Activated T-cell treated with anti-CD3 and anti-CD28 coated beads, Interleukin-2, amount 50 U/mL, for 1 hour (primary cell): ENCODE measurements at regions not wholly inside any gene's neighbourhood (a gene's known extent, or its start where the extent isn't known, plus 50 kb on each side); places are given as distances from the start of the nearest gene placed in this dataset.
"Not testable (repeated sequence)": the region's sequence is repeated elsewhere in the genome, so short reads cannot be mapped to it uniquely, and the experiment has no call there.

Source experiments
- DNase-seq: peaks from one replicate; pipeline ENCODE4 v3.0.0-alpha.2; 2020

DNA sequence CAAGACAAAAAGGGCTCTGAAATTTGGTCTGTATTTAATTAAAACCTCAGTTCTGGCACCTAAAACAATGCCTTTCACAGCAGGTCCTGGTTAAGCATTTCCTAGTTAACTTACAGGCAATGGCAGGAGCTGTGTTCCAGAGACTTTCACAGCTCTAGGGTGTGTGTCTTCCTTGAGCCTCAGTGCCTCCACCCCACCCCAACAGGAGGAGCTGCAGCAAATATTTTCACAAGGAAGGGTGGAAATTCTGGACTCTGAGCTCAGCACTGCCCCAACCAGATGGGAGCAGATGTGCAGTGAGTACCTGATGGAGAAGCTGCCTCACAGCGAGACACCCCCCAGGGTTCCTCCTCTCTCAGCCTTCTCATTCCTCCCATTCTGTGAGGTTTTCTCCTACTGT, 106.3 kb upstream of the SPATA12 start:
- no peak for DNase-seq

DNA sequence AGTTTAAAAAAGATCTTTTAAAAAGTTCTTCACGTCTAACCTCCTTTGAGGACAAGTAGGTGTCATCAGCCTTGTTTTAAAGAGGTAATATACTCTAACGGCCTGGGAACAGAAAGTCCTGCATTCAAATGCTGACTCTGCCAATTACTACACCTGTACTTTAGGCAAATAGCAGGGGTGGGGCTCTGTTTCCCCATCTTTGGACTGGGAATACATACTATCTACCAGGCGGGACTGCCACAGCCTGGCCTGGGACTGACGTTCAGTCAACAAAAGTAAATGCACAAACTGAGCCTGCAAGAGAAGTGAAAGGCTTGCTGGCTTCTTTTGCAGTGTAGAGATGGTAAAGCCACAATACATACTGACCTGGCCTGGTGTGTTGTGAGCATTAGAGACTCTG, 107.6 kb upstream of the SPATA12 start:
- DNase-seq: no peak

GRCh38 chr3:56952061-56952460, 108.4 kb upstream of the SPATA12 start:
- no peak for DNase-seq

DNA sequence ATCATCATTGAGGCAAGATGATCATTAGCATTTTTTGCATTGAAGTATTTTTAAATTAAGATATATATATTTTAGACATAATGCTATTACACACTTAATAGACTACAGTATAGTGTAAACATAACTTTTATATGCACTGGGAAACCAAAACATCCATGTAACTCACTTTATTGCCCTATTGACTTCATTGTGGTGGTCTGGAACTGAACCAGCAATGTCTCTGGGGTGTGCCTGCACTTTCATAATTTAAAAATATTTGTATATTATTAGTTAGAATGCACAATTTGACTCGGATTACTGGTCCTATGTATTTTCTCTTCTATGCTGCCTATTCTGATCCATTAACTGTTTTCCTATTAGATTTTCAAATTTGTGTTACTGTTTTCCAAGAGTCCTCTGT, 109.1 kb upstream of the SPATA12 start:
- no peak for DNase-seq

DNA sequence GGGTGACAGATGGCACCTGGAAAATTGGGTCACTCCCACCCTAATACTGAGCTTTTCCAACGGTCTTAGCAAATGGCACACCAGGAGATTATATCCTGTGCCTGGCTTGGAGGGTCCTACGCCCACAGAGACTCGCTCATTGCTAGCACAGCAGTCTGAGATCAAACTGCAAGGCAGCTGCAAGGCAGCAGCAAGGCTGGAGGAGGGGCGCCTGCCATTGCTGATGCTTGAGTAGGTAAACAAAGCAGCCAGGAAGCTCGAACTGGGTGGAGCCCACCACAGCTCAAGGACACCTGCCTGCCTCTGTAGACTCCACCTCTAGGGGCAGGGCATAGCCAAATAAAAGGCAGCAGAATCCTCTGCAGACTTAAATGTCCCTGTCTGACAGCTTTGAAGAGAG, 115.1 kb upstream of the SPATA12 start:
- not testable (repeated sequence) for DNase-seq

DNA sequence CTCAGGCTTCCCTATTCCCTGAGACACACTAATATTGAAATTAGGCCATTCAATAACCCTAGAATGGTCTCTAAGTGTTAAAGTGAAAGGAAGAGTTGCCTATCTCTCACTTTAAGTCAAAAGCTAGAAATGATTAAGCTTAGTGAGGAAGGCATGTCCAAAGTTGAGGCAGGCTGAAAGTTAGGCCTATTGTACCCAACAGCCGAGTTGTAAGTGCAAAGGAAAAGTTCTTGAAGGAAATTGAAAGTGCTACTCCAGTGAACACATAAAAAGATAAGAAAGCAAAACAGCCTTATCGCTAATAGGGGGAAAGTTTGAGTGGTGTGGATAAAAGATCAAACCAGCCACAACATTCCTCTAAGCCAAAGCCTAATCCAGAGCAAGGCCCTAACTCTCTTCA, 117.9 kb upstream of the SPATA12 start:
- no peak for DNase-seq

- DNase-seq: no peak
Measured at GRCh38 chr3:56940976-56941375, 119.5 kb upstream of the SPATA12 start.

GRCh38 chr3:56940321-56940720, 120.1 kb upstream of the SPATA12 start:
- no peak for DNase-seq

DNA sequence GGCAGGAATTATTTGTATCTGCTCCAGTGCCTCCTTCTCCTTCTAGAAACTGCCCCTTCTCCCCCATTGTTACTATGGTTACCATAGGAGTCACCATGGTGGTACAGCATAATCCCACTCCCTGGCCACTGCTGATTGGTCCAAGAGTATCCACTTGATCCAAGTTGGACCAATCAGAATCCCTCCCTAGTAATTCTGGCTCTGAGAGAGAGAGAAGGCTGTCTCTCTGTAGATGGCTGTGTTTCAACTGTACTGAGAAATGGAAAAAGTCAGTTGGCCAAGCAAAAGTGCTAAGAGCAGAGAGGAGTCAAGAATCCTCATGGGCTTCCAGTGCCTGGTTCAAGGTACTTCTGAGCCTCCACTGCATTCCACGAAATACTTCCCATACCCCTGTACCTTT, 120.6 kb upstream of the SPATA12 start:
- DNase-seq: no peak

- DNase-seq: no peak
Measured at GRCh38 chr3:56938530-56938929, 121.9 kb upstream of the SPATA12 start.

DNA sequence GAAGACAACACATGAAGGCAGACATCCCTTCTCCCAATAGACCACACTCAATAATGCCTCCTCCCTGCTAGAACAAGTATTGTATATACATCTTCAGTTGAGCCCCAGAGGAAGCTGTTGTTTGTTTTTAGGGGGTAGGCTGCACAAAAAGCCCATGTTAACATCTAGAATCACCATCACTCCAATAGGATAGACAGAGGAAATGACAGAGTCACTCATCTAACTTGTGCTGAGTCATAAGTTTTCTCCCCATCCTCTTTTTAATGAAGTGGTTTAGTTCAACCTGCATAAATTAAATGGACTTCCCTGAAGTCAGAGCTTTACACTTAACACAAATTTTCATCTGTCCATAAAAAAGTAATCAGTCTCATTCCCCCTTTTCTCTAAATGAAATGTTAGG, 122.9 kb upstream of the SPATA12 start:
- DNase-seq: no peak

GRCh38 chr3:56935811-56936210, 124.7 kb upstream of the SPATA12 start:
- DNase-seq: no peak

DNA sequence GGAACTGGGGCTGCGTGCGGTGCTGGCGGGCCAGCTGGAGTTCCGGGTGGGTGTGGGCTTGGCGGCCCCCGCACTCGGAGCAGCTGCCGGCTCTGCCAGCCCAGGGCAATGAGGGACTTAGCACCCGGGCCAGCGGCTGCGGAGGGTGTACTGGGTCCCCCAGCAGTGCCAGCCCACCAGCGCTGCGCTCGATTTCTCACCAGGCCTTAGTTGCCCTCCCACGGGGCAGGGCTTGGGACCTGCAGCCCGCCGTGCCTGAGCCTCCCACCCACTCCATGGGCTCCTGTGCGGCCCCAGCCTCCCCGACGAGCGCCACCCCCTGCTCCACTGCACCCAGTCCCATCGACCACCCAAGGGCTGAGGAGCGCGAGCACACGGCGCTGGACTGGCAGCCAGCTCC, 126.0 kb upstream of the SPATA12 start:
- DNase-seq: not testable (repeated sequence)

- DNase-seq: no peak
Measured at GRCh38 chr3:56933803-56934202, 126.7 kb upstream of the SPATA12 start.

GRCh38 chr3:56932866-56933265, 127.6 kb upstream of the SPATA12 start:
- no peak for DNase-seq

GRCh38 chr3:56931836-56932235, 128.6 kb upstream of the SPATA12 start:
- no peak for DNase-seq

DNA sequence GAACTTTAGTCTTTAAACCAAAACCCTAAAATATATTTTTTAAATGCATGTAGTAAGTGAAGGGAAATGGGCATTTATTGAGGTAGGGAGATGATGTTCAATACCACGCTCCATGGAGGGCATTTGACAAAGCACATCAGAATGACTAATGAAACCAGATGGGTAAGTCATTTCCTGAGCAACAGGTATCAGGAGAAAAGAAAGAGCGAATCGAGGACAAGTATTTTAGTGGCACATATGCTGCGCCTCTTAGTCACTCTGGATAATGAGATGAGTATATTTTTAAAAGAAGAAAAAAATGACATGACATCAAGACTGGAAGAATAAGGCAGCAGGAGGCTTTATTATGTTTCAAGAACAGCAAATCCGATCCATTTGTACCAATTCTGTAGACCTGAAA, 129.0 kb upstream of the ARHGEF3 start:
- no peak for DNase-seq

DNA sequence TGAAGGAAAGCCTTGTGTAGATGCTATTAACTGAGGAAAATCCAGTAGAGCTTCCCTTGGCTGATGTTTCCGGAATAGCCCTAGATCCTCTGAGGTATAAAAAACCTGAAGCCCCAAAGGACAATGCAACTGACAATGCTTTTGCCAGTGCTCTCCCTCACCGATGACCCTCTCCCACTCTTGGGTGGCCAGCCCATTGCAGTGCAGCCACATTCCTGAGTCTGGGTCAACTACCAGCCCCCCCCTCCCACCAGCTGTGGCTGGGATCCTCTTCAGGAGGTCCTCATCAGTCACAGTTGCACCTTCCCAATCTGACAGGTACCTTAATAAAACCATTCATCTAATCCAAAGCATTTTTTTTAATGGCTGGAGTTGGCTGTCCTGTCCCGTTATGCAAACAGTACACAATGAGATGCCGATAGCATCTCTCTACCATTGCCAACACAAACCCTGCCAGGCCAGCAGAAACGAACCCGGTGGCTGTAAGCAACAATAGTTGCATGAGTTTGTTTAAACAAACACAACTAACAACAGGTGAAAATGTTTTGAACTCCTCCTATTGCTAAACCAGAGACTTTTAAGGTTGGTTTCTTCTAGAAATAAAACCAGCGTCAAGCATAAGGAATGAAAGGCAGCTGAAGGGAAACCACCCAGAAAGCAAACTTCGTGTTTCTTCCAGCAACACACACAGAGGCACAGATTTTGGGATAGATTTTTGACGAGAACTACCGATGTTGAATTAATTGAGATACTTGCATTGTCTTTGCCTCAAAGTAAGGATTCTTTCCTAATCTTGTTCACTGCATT, 128.3 kb upstream of the ARHGEF3 start:
- DNase-seq: no peak

DNA sequence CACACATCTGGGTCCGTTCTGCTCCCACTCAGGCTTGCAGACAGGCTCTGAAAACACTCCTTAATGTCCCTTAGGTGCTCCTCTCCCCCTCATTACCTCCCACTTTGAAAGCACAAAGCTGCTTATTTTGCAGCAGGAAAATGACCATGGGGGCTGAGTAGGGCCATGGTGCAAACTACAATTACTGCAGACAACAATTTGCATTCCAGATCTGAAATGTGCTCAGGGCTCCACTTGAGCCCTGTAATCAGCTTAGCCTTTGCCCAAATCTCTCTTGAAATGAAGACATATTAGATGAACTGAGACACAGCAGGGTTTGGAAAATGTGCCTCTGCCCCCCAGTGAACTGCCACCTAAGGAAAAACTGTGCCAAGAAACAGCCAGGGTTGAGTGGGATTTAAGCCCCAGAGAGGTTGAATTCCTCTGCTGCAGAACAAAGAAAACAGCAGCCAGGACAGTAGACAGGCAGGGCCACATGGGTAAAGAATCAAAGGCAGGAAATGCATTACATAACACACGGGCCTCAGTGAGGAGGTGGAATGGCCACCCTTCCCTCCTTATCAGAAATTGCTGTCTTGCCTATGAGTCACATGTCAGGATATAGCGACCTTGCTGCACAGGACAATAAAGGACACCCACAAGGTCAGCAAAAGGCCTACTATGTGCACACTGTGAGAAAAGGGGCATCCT, 126.8 kb upstream of the ARHGEF3 start:
- no peak for DNase-seq

DNA sequence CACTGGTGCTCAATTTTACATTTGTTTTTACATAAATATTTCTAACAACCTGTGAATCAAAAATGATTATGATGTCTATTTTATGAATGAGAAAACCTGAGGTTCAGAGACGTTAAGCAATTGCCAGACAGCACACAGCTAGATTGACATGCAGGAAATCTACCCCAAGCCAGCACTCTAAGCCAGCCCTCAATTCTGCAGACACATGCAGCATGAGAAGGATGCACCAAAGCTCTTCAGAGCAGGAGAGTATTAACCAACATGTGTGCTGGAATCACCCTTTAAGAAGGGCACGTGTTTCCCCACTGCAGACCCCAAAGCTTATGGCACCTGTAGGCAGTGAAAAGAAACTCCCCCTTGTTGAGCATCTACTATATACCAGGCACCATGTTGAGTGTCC, 126.1 kb upstream of the ARHGEF3 start:
- no peak for DNase-seq

- DNase-seq: no peak
Measured at GRCh38 chr3:56926947-56927282, 125.2 kb upstream of the ARHGEF3 start.

DNA sequence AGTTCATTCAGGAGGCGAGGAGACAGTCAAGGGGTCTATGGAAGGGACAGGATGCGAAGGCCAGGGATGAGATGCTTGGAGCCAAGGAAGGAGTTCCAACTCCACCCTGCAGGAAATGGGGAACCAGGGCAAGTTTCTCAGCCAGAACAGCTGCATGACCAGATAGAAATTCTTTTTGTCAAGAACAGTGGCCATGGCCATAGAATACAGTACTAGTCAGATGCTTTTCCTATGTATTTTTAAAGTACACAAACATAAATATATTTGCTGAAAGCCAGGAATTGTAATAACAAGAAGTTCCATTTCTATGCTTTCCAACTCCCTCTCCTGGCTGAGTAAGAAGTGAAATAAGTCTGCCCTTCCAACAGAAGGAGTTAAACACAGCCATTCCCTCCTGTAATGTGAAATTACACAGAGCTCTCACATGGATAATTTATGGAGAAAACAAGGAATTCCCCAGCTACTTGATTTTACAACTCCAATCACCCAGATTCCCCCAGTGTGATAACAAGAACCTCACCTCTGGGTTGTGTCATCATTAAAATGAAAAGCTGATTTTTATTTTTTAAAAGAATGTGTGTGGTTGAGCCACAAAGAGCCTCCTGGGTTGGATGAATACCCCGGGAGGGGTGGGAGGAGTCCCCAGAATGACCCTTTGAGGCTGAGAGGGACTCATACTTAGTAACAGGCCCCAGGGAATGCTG, 124.6 kb upstream of the ARHGEF3 start:
- DNase-seq: no peak

GRCh38 chr3:56924700-56925099, 123.0 kb upstream of the ARHGEF3 start:
- DNase-seq: not testable (repeated sequence)
